Thyroid gland (tissue), 4 donors: ENCODE measurements at regions not wholly inside any gene's neighbourhood (a gene's known extent, or its start where the extent isn't known, plus 50 kb on each side); places are given as distances from the start of the nearest gene placed in this dataset.

Source experiments
- DNase-seq, 2 donors: peaks; one replicate each; pipeline ENCODE4 v3.0.0-alpha.2; 2019
- H3K27ac ChIP-seq, 3 donors: fragments of 200-600 bp; sonication (generic); 1 replicate in 2 of 3; 2 replicates in 1 of 3; pipeline ENCODE4 v1.5.1; 2016 to 2019; ENCODE audit warnings: mild to moderate bottlenecking in 1 of 3, moderate library complexity in 1 of 3
- H3K27me3 ChIP-seq: fragments of 200-600 bp; sonication (generic); one replicate; pipeline ENCODE4 v1.5.1; 2019
- H3K36me3 ChIP-seq, 2 donors: fragments of 200-600 bp; sonication (generic); one replicate each; pipeline ENCODE4 v1.5.1; 2016 to 2019
- H3K4me1 ChIP-seq, 2 donors: fragments of 200-600 bp; sonication (generic); one replicate each; pipeline ENCODE4 v1.5.1; 2017 to 2019
- H3K4me3 ChIP-seq, 3 donors: fragments of 200-600 bp; sonication (generic); replicated peaks in 1 of 3; 1 replicate in 2 of 3; 2 replicates in 1 of 3; pipeline ENCODE4 v1.5.1; 2016; ENCODE audit warnings: mild to moderate bottlenecking in 1 of 3
- H3K9me3 ChIP-seq: fragments of 200-600 bp; sonication (generic); one replicate; pipeline ENCODE4 v1.5.1; 2017
- POLR2A ChIP-seq, 2 donors: fragments of 450-650 bp; IDR thresholded peaks; one replicate each; pipeline ENCODE4 v1.6.1; 2017; ENCODE audit warnings: antibody characterized with exemption in 2 of 2, mild to moderate bottlenecking in 2 of 2, moderate library complexity in 1 of 2
- WGBS, 2 donors: methylation state at CpG; one replicate each; pipeline ENCODE4 v1.1.5; 2017; 5-methylcytosine and 5-hydroxymethylcytosine counted together
- intact Hi-C: fragments of 100-400 bp; cut with DNase I; formaldehyde crosslinking; loops from one replicate; pipeline ENCODE4 v1.15.1; 2023
- TF ChIP-seq, protein P1 (sequence below), 6 experiments: fragments of 200-600 bp in 3 of 6; fragments of 450-650 bp in 3 of 6; sonication (generic) in 3 of 6; IDR thresholded peaks; one replicate each; pipeline ENCODE4 v1.5.1; 2016 to 2019; ENCODE audit warnings: antibody characterized with exemption in 6 of 6, mild to moderate bottlenecking in 2 of 6, inconsistent platforms in 1 of 6, moderate library complexity in 1 of 6

DNA sequence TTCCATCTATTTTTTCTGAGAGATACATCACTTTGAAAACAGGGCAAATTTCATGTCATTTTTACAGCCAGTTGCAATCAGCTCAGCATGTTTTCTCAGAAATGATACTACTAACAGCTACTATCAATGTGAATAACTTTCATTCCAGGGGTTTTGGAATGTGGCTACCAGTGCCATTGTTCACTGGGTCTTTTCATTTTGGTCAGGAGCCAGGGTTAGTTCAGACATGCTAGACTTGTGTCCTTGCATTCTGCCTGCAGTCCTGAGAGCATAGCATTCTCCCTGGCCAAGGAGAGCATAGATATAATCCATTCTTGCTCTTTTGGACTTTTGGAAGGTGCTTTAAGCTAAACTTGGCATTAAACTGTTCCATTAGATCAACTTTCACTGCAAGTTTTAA, 160.9 kb upstream of the NEBL start:
- H3K4me1 ChIP-seq = peaks cover 11 to 16% of the 10 kb centered on the region in 2 donors
- no peak overlapping the region for H3K4me3 ChIP-seq
- intact Hi-C loops = no loop called here
- H3K27ac ChIP-seq = no peak overlapping the region
- DNase-seq = no peak
- H3K27me3 ChIP-seq = no peaks in the 10 kb centered on the region
- no peaks in the 10 kb centered on the region for H3K36me3 ChIP-seq
- no peak for TF ChIP-seq POLR2A (IDR thresholded peaks at IDR 0.05)
- TF ChIP-seq, protein P1, sequence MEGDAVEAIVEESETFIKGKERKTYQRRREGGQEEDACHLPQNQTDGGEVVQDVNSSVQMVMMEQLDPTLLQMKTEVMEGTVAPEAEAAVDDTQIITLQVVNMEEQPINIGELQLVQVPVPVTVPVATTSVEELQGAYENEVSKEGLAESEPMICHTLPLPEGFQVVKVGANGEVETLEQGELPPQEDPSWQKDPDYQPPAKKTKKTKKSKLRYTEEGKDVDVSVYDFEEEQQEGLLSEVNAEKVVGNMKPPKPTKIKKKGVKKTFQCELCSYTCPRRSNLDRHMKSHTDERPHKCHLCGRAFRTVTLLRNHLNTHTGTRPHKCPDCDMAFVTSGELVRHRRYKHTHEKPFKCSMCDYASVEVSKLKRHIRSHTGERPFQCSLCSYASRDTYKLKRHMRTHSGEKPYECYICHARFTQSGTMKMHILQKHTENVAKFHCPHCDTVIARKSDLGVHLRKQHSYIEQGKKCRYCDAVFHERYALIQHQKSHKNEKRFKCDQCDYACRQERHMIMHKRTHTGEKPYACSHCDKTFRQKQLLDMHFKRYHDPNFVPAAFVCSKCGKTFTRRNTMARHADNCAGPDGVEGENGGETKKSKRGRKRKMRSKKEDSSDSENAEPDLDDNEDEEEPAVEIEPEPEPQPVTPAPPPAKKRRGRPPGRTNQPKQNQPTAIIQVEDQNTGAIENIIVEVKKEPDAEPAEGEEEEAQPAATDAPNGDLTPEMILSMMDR (IDR thresholded peaks at IDR 0.05) = no peak
- H3K9me3 ChIP-seq = no peaks in the 10 kb centered on the region

DNA sequence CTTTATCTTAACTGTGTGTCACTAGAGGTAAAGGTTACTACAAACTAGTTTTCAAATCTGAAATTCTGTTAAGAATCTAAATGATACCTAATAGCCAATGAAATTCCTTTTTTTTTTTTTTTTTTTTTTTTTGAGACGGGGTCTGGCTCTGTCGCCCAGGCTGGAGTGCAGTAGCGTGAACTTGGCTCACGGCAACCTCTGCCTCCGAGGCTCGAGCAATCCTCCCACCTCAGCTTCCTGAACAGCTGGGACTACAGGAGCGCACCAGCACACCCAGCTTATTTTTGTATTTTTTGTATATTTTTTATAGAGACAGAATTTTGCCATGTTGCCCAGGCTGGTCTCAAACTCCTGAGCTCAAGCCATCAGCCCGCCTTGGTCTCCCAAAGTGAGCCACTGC, 160.3 kb upstream of the NEBL start:
- no peak for TF ChIP-seq POLR2A (IDR thresholded peaks at IDR 0.05)
- TF ChIP-seq, protein P1 (IDR thresholded peaks at IDR 0.05) = no peak

DNA sequence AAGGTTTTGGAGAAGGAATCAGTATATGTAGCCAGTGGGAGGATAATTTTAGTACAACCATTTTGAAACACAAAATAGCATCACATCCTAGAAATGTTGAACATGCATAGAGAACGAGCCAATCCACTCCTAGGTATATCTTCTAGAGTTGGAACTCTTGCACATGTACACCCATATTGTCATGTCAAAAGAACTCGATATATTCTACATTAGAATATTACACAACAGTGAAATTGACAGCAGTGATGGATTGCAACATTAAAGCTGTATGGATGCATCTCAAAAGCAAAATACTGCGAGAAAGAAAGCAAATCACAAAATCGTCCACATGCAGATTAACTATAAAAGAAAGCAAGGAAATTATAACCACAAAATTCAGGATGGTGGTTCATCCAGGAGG, 159.3 kb upstream of the NEBL start:
- no peak overlapping the region for H3K4me3 ChIP-seq
- TF ChIP-seq POLR2A (IDR thresholded peaks at IDR 0.05) = no peak
- TF ChIP-seq, protein P1 (IDR thresholded peaks at IDR 0.05) = no peak
- intact Hi-C loops = no loop called here
- 68 to 81% methylated on average over 4 of the region's 4 CpGs for WGBS, 2 donors
- H3K36me3 ChIP-seq = no peaks in the 10 kb centered on the region
- H3K27me3 ChIP-seq = no peaks in the 10 kb centered on the region
- DNase-seq = no peak
- no peak overlapping the region for H3K27ac ChIP-seq
- no peaks in the 10 kb centered on the region for H3K9me3 ChIP-seq
- peaks cover 11 to 16% of the 10 kb centered on the region in 2 donors for H3K4me1 ChIP-seq

More for the DNA sequence above, 160.3 kb upstream of the NEBL start:
- no peaks in the 10 kb centered on the region for H3K36me3 ChIP-seq
- no peaks in the 10 kb centered on the region for H3K9me3 ChIP-seq
- no peak overlapping the region for H3K4me3 ChIP-seq
- H3K27ac ChIP-seq = no peak overlapping the region
- DNase-seq = no peak
- H3K4me1 ChIP-seq = peaks cover 11 to 16% of the 10 kb centered on the region in 2 donors
- intact Hi-C loops = no loop called here
- no peaks in the 10 kb centered on the region for H3K27me3 ChIP-seq
- 86 to 95% methylated on average over 8 of the region's 8 CpGs for WGBS, 2 donors

DNA sequence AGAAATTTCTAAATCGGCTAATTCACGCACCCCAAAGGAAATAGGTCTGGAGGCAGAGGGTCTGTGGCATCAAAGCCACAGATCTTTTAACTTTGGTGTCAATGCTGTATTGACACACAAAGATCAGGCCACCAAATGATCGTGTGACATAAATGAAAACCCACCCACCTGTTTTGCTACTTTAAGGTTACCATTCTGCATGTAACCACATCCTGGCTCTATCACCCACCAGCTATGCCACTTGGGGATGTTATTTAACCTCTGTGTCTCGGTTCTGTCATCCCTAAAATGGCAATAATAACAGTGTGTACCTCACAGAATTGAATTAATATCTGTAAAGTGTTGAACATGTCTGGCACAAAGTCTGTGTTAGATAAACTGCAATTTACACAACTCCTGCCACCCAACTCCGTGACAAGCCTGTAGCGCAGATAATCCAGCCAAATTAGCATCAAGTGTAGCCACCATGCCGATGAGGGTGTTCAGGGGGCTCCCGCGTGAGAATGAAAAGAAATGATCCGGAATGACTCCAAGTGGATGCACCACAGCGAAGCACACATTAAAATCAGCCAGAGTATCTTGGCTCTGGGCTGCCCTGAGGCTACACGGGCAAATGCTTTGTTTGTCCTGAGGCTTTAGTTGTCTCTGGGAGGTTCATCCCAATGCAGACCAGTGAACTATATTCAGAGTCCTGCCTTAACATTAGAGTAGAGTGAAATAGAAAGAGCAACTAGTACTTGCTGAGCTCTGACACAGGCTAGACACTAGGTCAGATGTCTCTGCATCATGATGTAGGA, 158.4 kb upstream of the NEBL start:
- TF ChIP-seq, protein P1 (IDR thresholded peaks at IDR 0.05) = no peak
- TF ChIP-seq POLR2A (IDR thresholded peaks at IDR 0.05) = no peak
- Histone ChIP-seq H3K9me3 (no peaks in the 10 kb centered on the region), H3K27me3 (no peaks in the 10 kb centered on the region), H3K27ac (no peak overlapping the region), H3K4me3 (no peak overlapping the region), H3K36me3 (no peaks in the 10 kb centered on the region), H3K4me1 (peaks cover 11 to 16% of the 10 kb centered on the region in 2 donors)
- intact Hi-C loops = no loop called here
- 77 to 81% methylated on average over 12 of the region's 12 CpGs for WGBS, 2 donors
- no peak for DNase-seq

DNA sequence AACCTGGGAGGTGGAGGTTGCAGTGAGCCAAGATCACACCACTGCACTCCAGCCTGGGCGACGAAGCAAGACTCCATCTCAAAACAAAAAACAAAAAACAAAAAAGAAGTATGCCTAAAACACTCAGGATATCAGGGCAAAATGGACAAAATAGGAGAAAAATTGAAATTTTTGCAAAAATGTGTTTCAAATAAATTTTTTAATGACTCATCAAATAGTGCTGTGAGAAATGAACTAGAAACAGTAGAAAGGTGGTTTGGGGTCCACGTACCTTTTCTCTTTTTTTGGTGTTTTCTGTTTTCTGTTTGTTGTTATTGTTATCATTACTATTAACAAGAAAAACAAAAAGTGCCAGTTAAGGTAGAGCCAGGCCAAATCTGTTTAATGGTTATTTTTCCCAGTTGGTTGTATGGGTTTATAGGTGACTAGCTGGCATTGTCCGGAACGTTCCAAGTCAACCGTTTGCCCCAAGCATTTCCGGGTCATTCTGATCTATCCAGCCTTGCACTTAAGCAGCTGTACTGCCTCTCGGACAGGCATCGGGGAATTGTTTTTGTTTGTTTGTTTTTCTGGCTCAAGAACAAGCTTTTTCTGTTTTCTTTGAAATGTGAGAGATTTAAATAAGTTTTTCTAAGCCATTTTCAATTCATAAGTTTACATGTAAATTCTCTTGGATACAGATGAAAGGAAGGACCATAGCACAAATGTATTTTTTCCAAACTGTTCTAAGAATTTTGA, 157.0 kb upstream of the NEBL start:
- H3K36me3 ChIP-seq = no peaks in the 10 kb centered on the region

More for the DNA sequence above, 157.0 kb upstream of the NEBL start:
- no peak for TF ChIP-seq POLR2A (IDR thresholded peaks at IDR 0.05)
- TF ChIP-seq, protein P1 (IDR thresholded peaks at IDR 0.05) = no peak
- Histone ChIP-seq H3K9me3 (no peaks in the 10 kb centered on the region), H3K27me3 (no peaks in the 10 kb centered on the region), H3K4me1 (peaks cover 11 to 16% of the 10 kb centered on the region in 2 donors), H3K27ac (no peak overlapping the region), H3K4me3 (no peak overlapping the region)
- no peak for DNase-seq
- WGBS, 2 donors = 71 to 79% methylated on average over 9 of the region's 9 CpGs
- intact Hi-C loops = no loop called here
